ENCODE measurements at regions not wholly inside any gene's neighbourhood (a gene's known extent, or its start where the extent isn't known, plus 50 kb on each side); places are given as distances from the start of the nearest gene placed in this dataset.

- DNase-seq (ENCODE audit: low spot score): no peak
Observed at GRCh38 chrY:7464742-7465141, 553.2 kb upstream of the AMELY start.

GRCh38 chrY:7463711-7464110 lies 552.2 kb upstream of the AMELY start:
- DNase-seq (ENCODE audit: low spot score): no peak

- DNase-seq (ENCODE audit: low spot score): no peak
Observed at GRCh38 chrY:7463196-7463595, 551.6 kb upstream of the AMELY start.

GRCh38 chrY:7462657-7463056 lies 551.1 kb upstream of the AMELY start:
- no peak for DNase-seq (ENCODE audit: low spot score)

- no peak for DNase-seq (ENCODE audit: low spot score)
Observed at GRCh38 chrY:7461873-7462525, 550.4 kb upstream of the AMELY start.

GRCh38 chrY:7459802-7460201 lies 548.2 kb upstream of the AMELY start:
- DNase-seq (ENCODE audit: low spot score): no peak

- DNase-seq (ENCODE audit: low spot score): peak; percentile 67
Observed at GRCh38 chrY:7458301-7459078, 546.9 kb upstream of the AMELY start.

GRCh38 chrY:7457286-7458015 lies 545.9 kb upstream of the AMELY start:
- DNase-seq (ENCODE audit: low spot score): peak; percentile 50

- peak; percentile 66 for DNase-seq (ENCODE audit: low spot score)
Observed at GRCh38 chrY:7455626-7456025, 544.1 kb upstream of the AMELY start.

GRCh38 chrY:7453336-7453735 lies 541.8 kb upstream of the AMELY start:
- no peak for DNase-seq (ENCODE audit: low spot score)

GRCh38 chrY:7452246-7452645 lies 540.7 kb upstream of the AMELY start:
- no peak for DNase-seq (ENCODE audit: low spot score)

- DNase-seq (ENCODE audit: low spot score): no peak
Observed at GRCh38 chrY:7449860-7450259, 538.3 kb upstream of the AMELY start.

- no peak for DNase-seq (ENCODE audit: low spot score)
Observed at GRCh38 chrY:7448687-7449086, 537.1 kb upstream of the AMELY start.

- no peak for DNase-seq (ENCODE audit: low spot score)
Observed at GRCh38 chrY:7447881-7448516, 536.4 kb upstream of the AMELY start.

- DNase-seq (ENCODE audit: low spot score): no peak
Observed at GRCh38 chrY:7444141-7444540, 532.6 kb upstream of the AMELY start.

- no peak for DNase-seq (ENCODE audit: low spot score)
Observed at GRCh38 chrY:7440796-7441530, 529.4 kb upstream of the AMELY start.

- DNase-seq (ENCODE audit: low spot score): no peak
Observed at GRCh38 chrY:7437086-7437485, 525.5 kb upstream of the AMELY start.

- DNase-seq (ENCODE audit: low spot score): no peak
Observed at GRCh38 chrY:7433817-7434809, 522.6 kb upstream of the AMELY start.

GRCh38 chrY:7419165-7419564 lies 507.6 kb upstream of the AMELY start:
- DNase-seq (ENCODE audit: low spot score): no peak

GRCh38 chrY:7417946-7418345 lies 506.4 kb upstream of the AMELY start:
- peak; percentile 11 for DNase-seq (ENCODE audit: low spot score)

All from umbilical cord (tissue), 1 donor.